DMS79 (cell line): ENCODE measurements at regions not wholly inside any gene's neighbourhood (a gene's known extent, or its start where the extent isn't known, plus 50 kb on each side); places are given as distances from the start of the nearest gene placed in this dataset.
"Not testable (repeated sequence)": the region's sequence is repeated elsewhere in the genome, so short reads cannot be mapped to it uniquely, and the experiment has no call there.

Experiments used
- DNase-seq: peaks from one replicate; lab custom pipeline; 2025; lab: John Stamatoyannopoulos, UW

- no peak for DNase-seq
Observed at GRCh38 chr11:25319127-25319526, 822.3 kb downstream of the LUZP2 start.

- DNase-seq: no peak
Observed at GRCh38 chr11:25327656-25328055, 830.8 kb downstream of the LUZP2 start.

GRCh38 chr11:25339281-25339680 is 842.4 kb downstream of the LUZP2 start:
- DNase-seq: no peak

GRCh38 chr11:25349537-25349936 is 852.7 kb downstream of the LUZP2 start:
- DNase-seq: no peak

GRCh38 chr11:25350899-25351803 is 854.3 kb downstream of the LUZP2 start:
- DNase-seq: no peak

GRCh38 chr11:25357133-25357532 is 860.3 kb downstream of the LUZP2 start:
- DNase-seq: no peak

GRCh38 chr11:25377466-25377865 is 880.6 kb downstream of the LUZP2 start:
- DNase-seq: no peak

- DNase-seq: no peak
Observed at GRCh38 chr11:25396847-25397246, 900.0 kb downstream of the LUZP2 start.

GRCh38 chr11:25408146-25408545 is 911.3 kb downstream of the LUZP2 start:
- DNase-seq: no peak

GRCh38 chr11:25415793-25416192 is 916.1 kb upstream of the ANO3 start:
- no peak for DNase-seq

GRCh38 chr11:25423436-25424199 is 908.3 kb upstream of the ANO3 start:
- DNase-seq: no peak

GRCh38 chr11:25432376-25432775 is 899.6 kb upstream of the ANO3 start:
- DNase-seq: no peak

GRCh38 chr11:25435197-25435596 is 896.7 kb upstream of the ANO3 start:
- no peak for DNase-seq

- no peak for DNase-seq
Observed at GRCh38 chr11:25436326-25436725, 895.6 kb upstream of the ANO3 start.

- no peak for DNase-seq
Observed at GRCh38 chr11:25441421-25441820, 890.5 kb upstream of the ANO3 start.

- DNase-seq: no peak
Observed at GRCh38 chr11:25449091-25449490, 882.8 kb upstream of the ANO3 start.

- DNase-seq: no peak
Observed at GRCh38 chr11:25453471-25453870, 878.5 kb upstream of the ANO3 start.

- DNase-seq: no peak
Observed at GRCh38 chr11:25456211-25456610, 875.7 kb upstream of the ANO3 start.

GRCh38 chr11:25483915-25484635 is 847.9 kb upstream of the ANO3 start:
- DNase-seq: no peak

GRCh38 chr11:25485315-25485714 is 846.6 kb upstream of the ANO3 start:
- no peak for DNase-seq

- DNase-seq: not testable (repeated sequence)
Observed at GRCh38 chr11:25486338-25486737, 845.6 kb upstream of the ANO3 start.

- not testable (repeated sequence) for DNase-seq
Observed at GRCh38 chr11:25488176-25488575, 843.8 kb upstream of the ANO3 start.
